Head of caudate nucleus (tissue), 42 donors: ENCODE measurements at regions not wholly inside any gene's neighbourhood (a gene's known extent, or its start where the extent isn't known, plus 50 kb on each side); places are given as distances from the start of the nearest gene placed in this dataset.

Experiments used
- DNase-seq, 42 donors: peaks; one replicate each; pipeline versions ENCODE4 v3.0.0 to v3.0.0-alpha.2; 2020 to 2021; ENCODE audit warnings: mixed read lengths in 7 of 42
- intact Hi-C: fragments of 100-400 bp; cut with DNase I; formaldehyde crosslinking; loops from one replicate; pipeline ENCODE4 v1.15.0; 2022

DNA sequence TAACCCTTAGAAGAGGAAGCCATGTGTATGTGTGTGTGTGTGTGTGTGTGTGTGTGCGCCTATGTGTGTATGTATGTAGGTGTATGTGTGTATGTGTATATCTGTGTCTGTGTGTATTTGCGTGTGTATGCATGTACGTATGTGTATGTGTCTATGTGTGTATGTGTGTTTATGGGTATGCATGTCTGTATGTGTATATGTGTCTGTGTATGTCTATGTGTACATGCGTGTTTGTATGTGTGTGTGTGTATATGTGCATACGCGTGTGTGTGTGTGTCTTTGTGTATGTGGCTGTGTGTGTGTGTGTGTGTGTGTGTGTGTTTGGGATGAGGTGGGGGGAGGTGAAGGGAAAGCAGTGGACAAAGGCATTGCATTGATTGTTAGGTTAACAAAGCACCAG, 380.2 kb downstream of the HRH4 start:
- intact Hi-C loops: no loop called here
- no peak for DNase-seq

DNA sequence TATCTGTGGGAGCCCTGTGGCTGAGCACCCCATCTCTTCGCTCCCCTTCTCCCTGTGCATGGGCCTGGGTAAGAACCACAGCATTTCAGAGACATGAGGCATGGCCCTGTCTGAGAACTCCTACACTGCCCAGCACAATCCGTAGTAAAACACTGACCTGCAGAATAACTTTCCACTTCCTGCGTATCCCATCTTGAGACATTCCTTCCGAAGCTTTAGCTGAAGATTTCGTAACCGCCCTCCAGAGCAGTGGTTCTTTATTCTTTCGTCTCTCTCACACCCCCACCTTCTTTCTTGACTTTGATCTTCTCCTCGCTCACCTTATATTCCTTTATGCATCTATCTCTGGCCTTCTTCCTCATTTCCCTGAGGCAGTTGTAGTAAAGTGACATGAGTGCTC, 381.1 kb downstream of the HRH4 start:
- intact Hi-C loops: no loop called here
- DNase-seq: no peak

DNA sequence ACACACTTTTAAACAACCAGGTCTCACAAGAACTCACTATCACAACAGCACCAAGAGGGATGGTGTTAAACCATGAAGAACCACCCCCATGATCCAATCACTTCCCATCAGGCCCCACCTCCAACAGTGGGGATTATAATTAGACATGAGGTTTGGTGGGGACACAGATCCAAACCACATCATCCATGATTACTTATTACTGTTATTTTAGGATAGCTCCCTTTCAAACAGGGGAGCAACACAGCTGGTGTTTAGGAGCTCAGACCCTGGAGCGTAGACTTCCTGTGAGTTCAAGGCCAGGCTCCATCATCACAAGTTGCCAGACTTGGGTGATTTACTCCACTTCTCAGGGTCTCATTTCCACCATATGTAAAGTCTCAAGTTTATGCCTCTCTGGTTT, 382.7 kb downstream of the HRH4 start:
- intact Hi-C loops: no loop called here
- no peak for DNase-seq

DNA sequence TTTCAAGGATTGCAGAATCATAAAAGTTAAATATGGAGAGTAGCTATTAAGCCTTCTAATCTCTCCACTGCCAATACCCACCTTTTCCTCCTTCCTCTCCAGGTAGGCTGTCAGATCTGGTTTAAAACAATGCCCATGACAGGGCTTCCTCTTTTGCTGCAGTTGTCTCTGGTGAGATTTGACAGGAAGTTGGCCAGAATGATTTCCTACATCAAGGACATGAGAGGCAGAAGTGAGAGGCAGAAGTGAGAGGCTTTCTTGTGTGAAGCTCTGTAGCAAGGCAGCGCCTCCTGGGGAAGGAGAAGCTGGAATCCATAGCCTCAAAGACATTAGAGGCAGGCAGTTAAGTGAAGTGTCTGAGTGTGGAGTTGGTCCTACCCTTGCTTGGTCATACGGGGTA, 385.7 kb downstream of the HRH4 start:
- intact Hi-C loops: no loop called here
- no peak for DNase-seq

DNA sequence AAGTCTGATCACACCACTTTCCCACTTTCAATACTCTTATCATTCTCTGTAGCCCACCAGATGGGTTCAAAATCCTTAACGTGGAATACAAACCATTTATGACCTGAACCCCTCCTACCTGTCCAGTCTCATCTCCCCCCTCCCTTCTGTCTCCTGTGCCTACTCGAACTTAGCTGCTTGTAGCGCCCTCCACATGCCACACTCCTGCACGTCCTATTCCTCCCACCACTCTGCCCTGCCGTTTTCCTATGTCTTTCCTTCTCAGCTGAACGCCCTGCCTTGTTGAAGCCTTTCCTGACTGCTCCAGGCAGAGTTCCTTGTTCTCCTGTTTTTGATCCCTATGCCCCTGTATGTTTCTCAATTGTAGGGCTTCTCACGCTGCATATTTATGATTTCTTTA, 390.1 kb downstream of the HRH4 start:
- DNase-seq: no peak
- intact Hi-C loops: no loop called here

DNA sequence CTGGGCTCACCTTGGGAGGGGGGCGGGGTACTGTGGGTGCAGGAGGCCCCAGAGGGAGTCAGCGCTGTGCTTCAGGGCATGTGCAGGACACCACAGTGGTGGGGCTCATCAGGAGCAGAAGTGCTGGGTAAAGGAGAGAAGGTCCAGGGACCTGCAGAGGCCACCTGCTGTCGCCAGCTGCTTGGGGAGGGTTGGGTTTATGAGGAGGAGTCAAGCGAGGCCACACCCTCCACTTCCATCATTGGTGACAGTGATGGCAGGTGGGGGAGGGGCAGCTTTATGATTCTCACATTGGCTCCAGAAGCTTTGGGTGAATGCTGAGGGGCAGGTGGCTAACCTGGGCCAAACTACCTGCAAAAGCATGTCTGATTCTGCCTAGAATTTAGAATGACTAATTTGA, 392.6 kb downstream of the HRH4 start:
- intact Hi-C loops: no loop called here
- DNase-seq: no peak

DNA sequence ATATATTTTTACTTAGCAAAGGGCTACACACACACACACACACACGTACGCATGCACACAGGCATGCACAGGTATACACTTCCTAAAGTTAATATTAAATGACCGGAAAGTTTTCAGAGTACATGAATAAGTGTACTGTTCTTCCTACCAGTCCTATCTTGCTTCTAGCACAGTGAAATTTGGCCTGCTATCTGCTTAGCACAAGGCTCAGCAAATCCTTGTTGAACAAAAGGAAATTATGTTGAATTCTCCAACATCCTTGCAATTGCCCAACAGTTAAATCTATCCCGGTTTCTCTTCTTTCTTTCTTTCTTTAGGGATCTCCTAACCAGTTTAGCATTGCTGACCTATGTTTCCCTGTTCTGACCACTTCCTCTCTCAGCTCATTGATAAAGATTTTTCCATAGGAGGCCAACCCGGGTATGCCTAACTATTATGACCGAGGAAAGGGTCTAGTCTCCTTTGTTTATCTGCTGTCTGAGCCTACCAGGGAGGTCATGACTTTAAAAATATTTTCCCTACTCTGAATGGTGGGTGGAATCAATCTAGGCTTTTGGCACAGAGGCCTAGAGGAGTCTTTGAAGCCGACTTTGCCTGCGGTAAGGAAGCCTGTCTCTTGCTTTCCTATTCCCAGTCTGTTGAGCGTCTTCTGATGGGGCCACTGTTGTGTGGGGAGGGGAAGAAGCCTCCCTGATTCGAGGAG, 400.7 kb downstream of the HRH4 start:
- no peak for DNase-seq
- intact Hi-C loops: no loop called here

DNA sequence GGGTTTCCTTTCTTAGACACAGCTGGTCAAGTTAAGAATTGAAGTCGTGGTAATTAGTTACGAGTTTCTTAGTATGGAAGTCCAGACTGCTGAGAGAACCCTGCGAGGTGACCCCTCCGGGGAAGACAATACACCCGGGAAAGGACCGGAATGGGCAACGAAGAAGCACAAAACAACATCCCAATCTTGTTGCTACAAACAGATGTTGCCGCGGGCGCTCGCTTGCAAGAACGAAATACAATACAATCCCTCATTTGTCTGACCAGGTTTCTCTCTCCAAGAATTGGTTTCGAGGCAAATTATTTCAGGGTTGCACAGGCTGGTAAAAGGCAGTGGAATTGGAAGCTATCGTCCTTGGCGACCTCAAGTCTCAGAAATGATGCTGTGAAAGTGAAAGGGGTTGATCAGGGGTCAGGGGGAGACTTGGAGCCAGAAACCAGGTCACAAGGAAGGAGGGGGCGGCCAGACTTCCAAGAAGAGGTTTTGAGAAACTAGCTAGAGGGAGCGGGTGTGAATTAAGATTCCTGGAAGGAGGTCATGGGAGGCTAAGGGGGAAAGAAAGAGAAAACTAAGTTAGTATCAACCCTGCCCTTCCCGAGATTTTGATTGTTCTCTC, 401.9 kb downstream of the HRH4 start:
- intact Hi-C loops: no loop called here
- DNase-seq: peak in 2 of 42 donors; percentile 3 to 48

DNA sequence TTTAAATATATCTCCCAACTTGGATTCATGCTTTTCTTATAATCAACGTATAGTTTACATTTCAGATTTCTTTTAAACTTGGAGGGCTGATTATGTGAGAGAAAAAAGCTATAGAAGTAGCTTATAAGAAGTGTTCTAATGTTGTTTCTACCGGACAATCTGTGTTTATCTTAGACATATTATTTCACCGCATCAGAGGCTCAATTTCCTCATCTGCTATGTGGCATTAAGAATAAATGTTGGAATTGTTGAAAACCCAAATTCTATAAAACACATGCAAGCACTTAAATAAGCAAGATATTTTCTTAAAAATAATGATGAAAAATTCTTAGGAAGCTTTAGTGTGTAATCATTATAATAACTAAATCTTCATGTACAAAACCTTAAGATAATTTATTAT, 407.9 kb downstream of the HRH4 start:
- intact Hi-C loops: no loop called here
- no peak for DNase-seq

DNA sequence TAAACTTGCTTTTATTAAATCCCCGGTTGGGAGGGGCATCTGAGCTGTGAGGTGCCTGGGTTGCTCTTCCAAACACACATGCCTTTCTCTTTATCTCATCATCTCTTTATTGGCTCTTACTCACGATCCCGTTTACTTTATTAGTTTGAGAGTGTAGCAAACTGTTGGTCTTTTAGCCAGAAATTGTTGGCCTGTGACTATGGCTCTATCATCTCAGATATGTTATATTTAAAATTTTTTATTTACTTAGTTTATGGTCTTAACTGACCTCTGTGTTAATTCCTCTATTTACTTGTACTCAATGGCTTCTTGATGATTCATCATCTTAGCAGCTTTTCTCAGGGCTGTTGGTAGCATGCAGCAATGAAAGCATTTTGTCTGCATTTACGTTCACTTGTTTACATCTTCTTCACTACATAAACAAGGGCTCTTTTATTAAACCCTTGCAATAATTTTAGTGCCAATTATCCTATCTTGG, 408.4 kb downstream of the HRH4 start:
- intact Hi-C loops: no loop called here
- no peak for DNase-seq

DNA sequence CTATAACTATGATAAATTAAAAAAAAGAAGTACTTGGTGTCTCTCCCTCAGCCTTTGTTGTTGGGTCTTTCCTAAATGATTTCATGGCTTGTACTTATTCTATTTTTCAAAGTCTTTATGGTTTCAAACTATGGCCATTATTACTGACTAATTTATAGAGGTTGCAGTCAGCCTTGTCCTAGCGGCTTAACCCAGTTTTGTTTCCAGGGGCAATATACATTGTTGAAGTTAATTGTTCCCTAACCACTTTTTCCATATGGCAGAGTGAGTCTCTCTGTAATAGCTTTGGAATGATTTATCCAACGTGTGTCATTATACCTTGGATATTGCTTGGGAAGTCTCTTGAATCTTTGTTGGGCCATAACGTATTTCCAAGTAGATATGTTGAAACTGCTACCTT, 408.8 kb downstream of the HRH4 start:
- no peak for DNase-seq
- intact Hi-C loops: no loop called here

DNA sequence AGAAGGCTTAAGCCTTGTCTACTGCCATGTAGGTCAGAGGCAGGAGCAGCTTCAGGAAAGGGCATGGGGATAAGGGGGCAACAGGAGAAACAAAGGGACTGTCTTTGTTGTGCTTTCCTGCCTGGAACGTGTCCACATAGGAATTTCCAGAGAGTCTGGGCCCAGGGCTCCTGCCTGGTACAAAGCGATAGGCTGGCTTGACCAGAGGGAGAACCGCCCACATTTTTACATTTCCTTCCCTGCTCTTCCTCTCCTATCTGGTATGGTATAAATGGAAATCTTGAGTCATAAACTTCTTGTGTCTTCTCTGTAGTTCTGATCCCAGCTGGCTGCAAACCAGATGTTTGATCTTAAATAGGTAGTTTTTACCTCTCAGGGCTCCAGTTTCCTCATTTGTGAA, 414.8 kb downstream of the HRH4 start:
- intact Hi-C loops: loop anchor here (5.0 to 10.0 kb wide), 2 partner anchors 477 to 960 kb away; partner anchors contain the start of gene ZNF521
- no peak for DNase-seq

DNA sequence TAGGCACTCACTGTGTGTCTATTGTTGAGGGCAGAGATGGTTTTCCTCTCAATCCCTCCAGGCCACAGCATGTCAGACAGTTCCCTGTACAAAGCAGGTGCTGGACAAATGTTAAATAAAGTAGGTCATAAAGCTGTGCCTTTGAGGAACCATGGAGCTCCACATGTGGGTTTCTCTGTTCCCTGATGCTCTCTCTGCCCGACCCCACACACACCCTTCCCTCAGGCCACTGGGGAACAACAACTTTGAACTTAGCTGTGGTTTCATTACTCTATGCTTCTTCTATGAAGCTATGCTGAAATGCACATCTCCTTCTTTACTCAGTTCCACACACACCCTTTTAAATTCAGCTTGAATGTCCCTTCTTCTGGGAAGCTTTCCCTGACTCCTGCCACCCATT, 415.3 kb downstream of the HRH4 start:
- intact Hi-C loops: loop anchor here (5.0 to 10.0 kb wide), 2 partner anchors 477 to 959 kb away; partner anchors contain the start of gene ZNF521

DNA sequence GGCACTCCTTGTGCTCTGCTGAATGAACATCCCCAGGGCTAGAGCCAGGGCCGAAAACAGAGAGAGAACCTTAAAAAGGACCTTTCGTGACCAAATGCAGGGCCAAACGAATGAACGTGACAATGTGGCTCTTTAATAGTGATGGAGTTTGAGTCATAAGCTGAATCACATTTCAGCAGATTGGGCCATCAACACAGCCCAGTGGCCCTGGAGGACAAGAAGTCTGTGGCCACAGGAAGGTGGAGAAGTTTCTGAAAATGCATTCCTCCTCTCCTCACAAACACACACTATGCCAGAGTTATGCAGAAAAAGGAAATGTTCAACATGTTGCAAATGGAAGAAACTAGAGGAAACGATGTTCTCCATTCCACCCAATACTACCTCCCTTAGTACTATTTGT, 415.8 kb downstream of the HRH4 start:
- intact Hi-C loops: loop anchor here (5.0 to 10.0 kb wide), 2 partner anchors 476 to 959 kb away; partner anchors contain the start of gene ZNF521
- no peak for DNase-seq

More for the DNA sequence above, 415.3 kb downstream of the HRH4 start:
- no peak for DNase-seq

DNA sequence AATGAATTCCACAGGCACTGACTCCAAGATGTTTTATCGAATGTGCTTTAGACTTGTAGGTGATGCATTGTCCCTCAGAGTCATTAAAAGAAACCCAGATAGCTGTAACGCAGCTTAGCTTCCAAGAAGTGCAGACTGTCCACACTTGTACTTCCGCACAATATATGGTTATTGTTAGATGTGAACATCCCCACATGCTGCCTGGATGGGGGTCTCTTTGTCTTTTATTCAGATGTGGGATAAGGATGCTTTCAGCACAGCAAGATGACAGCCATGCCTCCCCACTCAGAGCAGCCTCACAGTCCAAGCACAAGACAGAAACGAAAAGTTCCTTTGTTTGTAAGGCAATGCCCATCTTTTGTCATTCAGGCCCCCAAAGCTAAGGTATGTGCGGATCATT, 416.6 kb downstream of the HRH4 start:
- intact Hi-C loops: loop anchor here (5.0 to 10.0 kb wide), 2 partner anchors 475 to 958 kb away; partner anchors contain the start of gene ZNF521
- peak in 6 of 42 donors; percentile 3 to 44 (median 12) for DNase-seq

DNA sequence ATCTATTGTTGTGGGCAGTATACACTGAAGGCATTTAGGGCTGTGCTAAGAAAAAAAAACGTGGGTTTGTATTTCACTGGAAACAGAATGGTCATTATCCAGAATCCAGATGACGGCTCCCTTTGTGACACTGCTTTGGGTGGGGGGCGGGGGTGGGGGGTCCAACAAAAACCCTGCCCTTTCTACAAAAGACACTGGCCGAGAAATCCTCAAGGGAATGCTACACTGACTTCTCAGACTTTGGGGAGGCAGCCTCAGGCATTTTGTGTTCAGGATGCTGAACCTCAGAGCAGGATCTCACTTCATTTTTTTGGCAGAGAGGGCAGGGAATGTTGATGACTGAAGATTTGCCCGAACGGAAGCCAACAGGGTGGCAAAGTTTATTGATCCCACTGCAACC, 417.1 kb downstream of the HRH4 start:
- intact Hi-C loops: loop anchor here (5.0 to 10.0 kb wide), 2 partner anchors 475 to 957 kb away; partner anchors contain the start of gene ZNF521
- DNase-seq: peak in 4 of 42 donors; percentile 1 to 20 (median 10)

DNA sequence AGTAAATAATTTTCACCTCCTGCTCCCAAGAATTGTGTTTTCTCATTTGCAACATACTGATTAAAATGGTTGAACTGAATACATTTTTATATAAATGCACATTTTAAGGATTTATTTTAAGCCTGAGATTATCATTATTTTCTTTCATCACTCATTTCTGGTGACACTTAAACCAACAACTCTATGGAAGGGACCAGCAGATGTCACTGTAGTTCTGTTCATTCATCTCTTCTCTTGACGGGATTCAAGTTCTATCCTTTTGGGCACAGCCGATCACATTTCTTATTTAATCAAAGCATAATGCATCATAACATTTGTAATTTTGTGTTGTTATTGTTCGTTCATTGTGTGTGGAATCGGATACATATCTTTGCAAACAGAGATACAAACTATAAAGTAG, 417.9 kb downstream of the HRH4 start:
- DNase-seq: peak in 16 of 42 donors; percentile 14 to 78 (median 45)
- intact Hi-C loops: loop anchor here (5.0 to 10.0 kb wide), 2 partner anchors 474 to 957 kb away; partner anchors contain the start of gene ZNF521

DNA sequence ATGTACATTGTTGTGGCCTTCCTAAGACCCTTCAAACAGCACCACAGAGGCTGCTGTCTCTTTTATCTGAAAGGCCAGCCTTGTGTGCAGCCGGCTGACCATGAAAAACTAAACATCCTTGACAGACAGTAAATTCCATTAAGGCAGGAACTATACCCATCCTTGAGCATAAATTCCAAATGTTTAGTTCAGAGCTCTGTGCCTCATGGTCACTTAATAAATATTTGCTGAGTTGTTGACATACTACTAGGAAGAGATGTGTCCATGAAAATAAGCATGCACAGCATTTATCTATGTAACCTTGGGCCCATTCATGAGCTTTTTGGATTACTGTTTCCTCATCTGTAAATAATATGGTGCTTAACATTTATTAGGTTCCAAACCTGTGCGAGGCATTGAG, 424.8 kb downstream of the HRH4 start:
- intact Hi-C loops: no loop called here
- DNase-seq: no peak

DNA sequence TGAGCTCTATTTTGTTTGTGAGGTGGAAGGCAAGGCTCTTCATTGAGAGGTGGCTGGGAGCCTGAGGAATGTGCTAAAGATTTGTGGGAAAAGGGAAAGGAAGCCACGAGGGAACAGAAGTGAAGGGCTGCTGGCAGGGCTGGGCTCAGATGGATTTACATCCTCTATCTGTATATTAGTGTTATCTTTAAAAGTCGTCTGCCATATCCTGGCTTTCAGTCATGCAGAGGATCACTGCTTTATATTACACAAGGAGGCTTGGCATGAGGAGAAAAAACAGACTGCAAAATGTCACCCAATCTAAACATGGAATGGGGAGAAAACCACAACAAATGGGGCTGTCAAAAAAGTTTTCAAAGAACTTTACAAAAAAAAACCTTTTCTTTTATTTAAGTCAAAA, 434.4 kb downstream of the HRH4 start:
- intact Hi-C loops: no loop called here
- no peak for DNase-seq

DNA sequence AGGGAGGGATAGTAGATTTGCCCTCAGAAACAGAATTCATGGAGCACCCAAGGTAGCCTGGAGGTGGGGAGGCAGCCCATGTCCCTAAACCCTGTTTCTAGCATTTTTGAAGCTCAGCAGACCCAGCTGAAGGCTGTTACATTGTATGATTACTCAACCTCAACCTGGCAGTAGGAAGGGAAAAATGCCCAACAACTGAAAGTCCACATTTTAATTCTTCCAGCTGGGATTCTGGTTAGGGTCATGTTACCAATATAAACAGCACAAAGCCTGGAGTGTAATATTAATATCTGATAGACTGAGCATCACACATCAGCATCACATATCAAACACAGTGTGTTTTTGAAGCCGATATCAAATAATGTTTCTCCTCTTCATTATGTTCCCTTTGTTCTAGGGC, 437.0 kb downstream of the HRH4 start:
- intact Hi-C loops: no loop called here
- no peak for DNase-seq

DNA sequence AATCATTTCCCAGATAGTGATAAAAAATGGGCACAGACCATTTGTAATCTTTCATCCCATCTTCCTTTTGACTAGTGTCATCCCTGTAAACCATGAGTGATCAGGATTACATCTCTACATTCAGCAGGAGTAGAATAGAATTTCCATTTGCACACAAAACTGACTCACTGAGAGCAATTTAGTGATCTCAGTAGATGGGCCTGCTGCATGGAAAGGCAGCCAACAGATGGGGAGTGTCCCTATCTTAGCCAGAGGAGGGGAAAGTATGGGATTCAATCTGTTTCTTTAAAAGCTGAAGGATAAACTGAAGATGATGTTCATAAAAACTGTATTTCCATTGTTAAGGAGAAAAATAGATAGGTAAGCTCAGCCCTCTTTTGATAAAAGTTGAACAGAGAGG, 441.7 kb downstream of the ZNF521 start:
- intact Hi-C loops: no loop called here
- DNase-seq: no peak
